GM12875 (cell line): ENCODE measurements at regions not wholly inside any gene's neighbourhood (a gene's known extent, or its start where the extent isn't known, plus 50 kb on each side); places are given as distances from the start of the nearest gene placed in this dataset.

ENCODE experiments used
- H3K4me3 ChIP-seq: one replicate; pipeline ENCODE4 v1.5.1; 2011; ENCODE audit warnings: low read depth, low read length, control low read depth
- TF ChIP-seq, protein P1 (sequence below): IDR thresholded peaks from 2 replicates; pipeline ENCODE4 v1.5.1; 2011; ENCODE audit warnings: low read depth, mild to moderate bottlenecking, control low read depth, inconsistent platforms, low read length, moderate library complexity, borderline replicate concordance; ENCODE audit not compliant: insufficient read depth

DNA sequence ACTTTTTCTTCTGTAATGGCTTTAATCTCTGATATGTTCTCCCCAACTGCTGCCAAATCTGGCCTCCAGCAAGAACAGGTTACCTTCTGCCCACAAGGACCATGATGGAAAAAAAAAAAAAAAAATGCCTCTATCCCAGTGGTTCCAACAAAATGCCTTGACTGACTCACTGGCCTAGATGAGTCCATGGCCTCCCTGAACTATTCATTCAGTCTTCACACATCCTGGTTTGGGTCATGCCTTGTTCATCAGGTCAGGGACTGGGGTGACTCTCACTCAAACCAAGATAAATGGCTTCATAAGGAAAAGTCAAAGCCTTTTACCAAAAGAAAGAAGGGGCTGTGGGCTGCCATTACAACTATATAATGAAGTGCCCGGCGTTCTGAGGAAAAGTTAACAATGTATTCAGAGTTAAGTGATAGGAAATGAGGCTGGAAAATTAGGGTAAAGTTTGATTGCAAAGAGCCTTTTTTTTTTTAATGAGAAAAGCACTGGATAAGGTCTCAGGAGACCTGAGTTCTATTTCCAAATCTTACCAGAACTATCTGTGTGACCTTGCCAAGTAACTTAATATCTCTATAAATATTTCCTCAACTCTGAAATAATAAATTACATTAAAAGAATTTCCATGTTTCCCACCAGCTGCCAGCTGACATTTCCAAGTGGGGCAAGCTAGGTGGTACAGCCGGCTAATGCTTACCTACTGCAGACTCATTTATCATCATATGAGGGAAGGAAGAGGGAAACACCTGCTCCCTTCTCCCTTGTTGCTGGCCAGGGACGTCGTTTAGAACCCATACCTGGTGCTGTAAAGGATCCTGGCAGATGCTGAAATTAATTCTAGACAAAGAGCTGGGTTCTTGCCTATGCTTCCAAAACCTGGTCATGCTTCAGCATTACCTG is 380.0 kb upstream of the MARCKS start:
- no peak overlapping the region for H3K4me3 ChIP-seq
- TF ChIP-seq, protein P1, sequence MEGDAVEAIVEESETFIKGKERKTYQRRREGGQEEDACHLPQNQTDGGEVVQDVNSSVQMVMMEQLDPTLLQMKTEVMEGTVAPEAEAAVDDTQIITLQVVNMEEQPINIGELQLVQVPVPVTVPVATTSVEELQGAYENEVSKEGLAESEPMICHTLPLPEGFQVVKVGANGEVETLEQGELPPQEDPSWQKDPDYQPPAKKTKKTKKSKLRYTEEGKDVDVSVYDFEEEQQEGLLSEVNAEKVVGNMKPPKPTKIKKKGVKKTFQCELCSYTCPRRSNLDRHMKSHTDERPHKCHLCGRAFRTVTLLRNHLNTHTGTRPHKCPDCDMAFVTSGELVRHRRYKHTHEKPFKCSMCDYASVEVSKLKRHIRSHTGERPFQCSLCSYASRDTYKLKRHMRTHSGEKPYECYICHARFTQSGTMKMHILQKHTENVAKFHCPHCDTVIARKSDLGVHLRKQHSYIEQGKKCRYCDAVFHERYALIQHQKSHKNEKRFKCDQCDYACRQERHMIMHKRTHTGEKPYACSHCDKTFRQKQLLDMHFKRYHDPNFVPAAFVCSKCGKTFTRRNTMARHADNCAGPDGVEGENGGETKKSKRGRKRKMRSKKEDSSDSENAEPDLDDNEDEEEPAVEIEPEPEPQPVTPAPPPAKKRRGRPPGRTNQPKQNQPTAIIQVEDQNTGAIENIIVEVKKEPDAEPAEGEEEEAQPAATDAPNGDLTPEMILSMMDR: no peak

DNA sequence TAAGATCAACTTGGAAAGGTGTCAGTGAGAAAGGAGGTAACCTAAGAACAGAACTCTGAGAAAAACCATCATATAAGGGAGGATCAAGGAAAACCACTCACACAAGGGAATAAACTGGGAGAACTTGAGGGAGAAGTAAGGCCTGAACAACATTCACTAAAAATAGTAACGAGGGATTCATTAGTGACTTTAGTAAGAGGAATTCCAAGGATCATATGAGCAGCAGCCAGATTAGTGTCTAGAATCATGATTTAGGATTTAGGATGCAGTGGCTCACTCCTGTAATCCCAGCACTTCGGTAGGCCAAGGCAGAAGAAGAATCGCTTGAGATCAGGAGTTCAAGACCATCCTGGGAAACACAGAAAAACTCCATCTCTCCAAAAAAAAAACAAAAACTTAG is 376.5 kb upstream of the MARCKS start:
- TF ChIP-seq, protein P1: no peak
- no peak overlapping the region for H3K4me3 ChIP-seq

DNA sequence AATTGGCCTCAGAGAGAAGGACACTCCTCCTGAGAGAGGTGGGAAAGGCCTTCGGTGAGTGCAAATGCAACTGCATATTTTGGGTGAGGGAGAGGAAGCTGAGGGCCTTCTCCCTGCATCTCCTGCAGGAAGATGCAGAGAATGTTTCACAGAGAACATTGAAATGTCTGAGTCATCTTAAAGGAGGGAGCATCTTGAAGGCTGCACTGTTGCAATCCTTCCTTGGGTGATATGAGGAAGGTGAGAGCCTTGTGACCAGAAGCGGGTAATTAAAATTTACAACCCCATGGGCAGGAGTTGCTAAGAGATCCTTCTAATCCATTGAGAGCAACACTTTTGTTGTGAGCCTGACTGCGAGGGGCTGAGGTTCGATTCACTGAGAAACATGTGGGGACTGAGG is 375.7 kb upstream of the MARCKS start:
- no peak overlapping the region for H3K4me3 ChIP-seq
- TF ChIP-seq, protein P1: no peak

DNA sequence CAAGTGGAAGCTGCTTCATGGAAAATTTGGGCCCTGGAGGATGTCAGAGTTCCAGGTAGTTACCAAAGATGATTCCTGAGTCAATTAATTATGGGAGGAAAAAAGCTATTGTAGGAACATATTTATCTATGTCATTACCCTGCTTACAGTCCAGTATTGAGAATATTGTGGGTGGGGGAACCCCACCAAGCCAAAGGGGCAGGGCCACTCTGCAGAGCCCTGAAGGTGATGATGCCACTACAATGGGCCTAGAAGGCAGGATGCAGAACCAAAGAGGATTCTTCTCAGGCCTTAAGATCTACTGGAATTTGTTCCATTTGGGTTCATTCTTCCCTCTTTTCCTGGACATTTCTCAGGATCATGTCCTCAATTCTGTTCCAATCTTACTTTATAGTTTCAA is 375.2 kb upstream of the MARCKS start:
- H3K4me3 ChIP-seq: no peak overlapping the region
- TF ChIP-seq, protein P1: no peak

DNA sequence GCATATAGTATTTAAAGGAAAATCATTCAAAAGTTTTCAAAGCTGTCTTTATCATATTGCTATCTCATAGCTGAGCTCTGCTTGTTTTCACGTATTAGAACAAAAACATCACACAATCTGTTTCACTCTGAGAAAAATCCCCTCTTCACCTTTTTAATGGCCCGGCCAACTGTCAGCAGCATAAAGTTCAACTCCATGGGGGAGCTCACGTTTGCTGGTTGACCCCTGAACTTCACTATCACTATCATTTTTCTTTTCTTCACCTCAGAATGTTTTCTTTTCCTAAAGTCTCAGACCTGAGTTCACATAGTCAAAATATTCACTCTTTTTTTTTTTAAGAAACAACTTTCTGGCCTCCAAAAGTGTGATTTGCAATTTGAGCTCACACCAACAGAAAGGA is 374.4 kb upstream of the MARCKS start:
- TF ChIP-seq, protein P1: no peak
- no peak overlapping the region for H3K4me3 ChIP-seq

DNA sequence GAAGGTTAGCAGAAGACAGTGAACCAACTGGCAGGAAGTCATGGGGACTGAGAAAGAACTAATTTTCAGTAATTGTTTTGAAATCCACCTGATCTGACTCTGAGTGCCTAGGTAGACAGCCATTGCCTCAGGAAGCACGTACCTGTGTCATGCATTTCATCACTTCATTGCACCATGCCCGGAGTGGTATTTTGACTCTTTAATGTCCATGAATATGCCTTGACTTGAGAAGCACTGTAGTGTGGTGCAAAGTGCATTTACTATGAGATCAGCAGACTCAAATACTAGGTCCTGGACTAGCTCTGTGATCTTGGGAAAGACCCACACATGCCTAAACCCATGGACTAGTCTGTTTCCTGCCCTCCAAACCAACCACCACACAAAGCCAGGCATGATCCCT is 370.9 kb upstream of the MARCKS start:
- TF ChIP-seq, protein P1: no peak
- no peak overlapping the region for H3K4me3 ChIP-seq

DNA sequence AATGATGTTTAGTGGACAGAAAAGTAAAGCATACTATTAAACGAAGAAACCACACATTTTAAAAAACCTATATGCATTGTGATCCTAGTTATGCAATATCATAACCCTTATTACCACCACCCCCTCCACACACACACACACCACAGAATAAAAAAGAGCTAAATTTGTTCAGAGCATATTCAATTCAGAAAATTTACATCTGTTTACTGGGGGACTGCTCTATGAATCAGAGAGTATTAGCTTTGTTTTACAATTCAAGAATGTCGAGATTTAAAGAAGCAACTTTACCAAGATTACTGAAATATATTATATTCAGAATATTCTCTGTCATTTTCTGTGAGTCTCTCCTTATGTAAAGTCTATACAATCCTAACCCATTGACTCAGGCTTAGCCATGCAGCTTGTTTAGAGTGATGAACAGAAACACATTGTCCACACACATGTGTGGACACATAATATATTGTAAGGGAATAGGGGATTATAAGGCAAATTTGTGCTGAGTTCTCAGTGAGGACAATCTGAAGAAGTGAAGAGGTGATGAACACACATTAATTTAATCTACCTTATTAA is 369.6 kb upstream of the MARCKS start:
- H3K4me3 ChIP-seq: no peak overlapping the region
- TF ChIP-seq, protein P1: no peak
